Upper lobe of right lung (tissue), 1 donor: ENCODE measurements at regions not wholly inside any gene's neighbourhood (a gene's known extent, or its start where the extent isn't known, plus 50 kb on each side); places are given as distances from the start of the nearest gene placed in this dataset.

Source experiments
- ATAC-seq: fragments of 200-7000 bp; cut with Tn5 transposase; one replicate; pipeline ENCODE4 v1.9.1; 2020; ENCODE audit warnings: mild to moderate bottlenecking, moderate library complexity
- DNase-seq: peaks from one replicate; pipeline ENCODE4 v3.0.0-alpha.2; 2020
- H3K27ac ChIP-seq: fragments of 200-600 bp; one replicate; pipeline ENCODE4 v1.8.0; 2022
- H3K27me3 ChIP-seq: fragments of 200-600 bp; one replicate; pipeline ENCODE4 v1.8.0; 2022; ENCODE audit warnings: mild to moderate bottlenecking
- H3K36me3 ChIP-seq: fragments of 200-600 bp; one replicate; pipeline ENCODE4 v1.8.0; 2022
- H3K4me1 ChIP-seq: fragments of 200-600 bp; one replicate; pipeline ENCODE4 v1.8.0; 2022
- H3K4me3 ChIP-seq: fragments of 200-600 bp; one replicate; pipeline ENCODE4 v1.8.0; 2022; ENCODE audit warnings: mild to moderate bottlenecking
- H3K9me3 ChIP-seq: fragments of 200-600 bp; one replicate; pipeline ENCODE4 v1.8.0; 2022
- intact Hi-C: fragments of 100-400 bp; cut with DNase I; formaldehyde crosslinking; loops from one replicate; pipeline ENCODE4 v1.11.0; 2022
- TF ChIP-seq, protein P1 (sequence below): fragments of 200-600 bp; IDR thresholded peaks from one replicate; pipeline ENCODE4 v1.8.0; 2022; ENCODE audit warnings: antibody characterized with exemption
- donor health status: DM: no; HTN: yes; CAD: no; lungs with severe emphysema.

DNA sequence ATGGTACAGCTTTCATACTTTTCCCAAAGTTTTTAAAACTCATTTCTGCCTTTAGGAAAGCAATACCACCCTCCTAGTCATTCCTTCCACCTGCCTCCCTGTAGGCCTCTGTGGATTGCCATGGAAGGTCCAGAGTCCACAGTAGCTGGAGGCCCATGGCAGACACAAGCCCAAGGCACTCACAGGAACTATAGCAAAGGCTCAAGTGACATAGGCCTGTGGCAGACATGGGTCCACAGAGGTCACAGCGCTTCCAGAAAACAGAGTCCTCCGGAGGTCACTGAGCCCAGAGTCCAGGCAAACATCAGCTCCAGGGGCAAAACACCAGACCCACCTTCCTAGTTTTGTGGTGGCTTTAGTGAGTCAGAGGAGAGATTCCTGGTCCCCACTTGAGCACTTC, 147.6 kb upstream of the ATP6AP2 start:
- H3K36me3 ChIP-seq: no peaks in the 10 kb centered on the region
- H3K27ac ChIP-seq: no peak overlapping the region
- H3K9me3 ChIP-seq: no peaks in the 10 kb centered on the region
- TF ChIP-seq, protein P1, sequence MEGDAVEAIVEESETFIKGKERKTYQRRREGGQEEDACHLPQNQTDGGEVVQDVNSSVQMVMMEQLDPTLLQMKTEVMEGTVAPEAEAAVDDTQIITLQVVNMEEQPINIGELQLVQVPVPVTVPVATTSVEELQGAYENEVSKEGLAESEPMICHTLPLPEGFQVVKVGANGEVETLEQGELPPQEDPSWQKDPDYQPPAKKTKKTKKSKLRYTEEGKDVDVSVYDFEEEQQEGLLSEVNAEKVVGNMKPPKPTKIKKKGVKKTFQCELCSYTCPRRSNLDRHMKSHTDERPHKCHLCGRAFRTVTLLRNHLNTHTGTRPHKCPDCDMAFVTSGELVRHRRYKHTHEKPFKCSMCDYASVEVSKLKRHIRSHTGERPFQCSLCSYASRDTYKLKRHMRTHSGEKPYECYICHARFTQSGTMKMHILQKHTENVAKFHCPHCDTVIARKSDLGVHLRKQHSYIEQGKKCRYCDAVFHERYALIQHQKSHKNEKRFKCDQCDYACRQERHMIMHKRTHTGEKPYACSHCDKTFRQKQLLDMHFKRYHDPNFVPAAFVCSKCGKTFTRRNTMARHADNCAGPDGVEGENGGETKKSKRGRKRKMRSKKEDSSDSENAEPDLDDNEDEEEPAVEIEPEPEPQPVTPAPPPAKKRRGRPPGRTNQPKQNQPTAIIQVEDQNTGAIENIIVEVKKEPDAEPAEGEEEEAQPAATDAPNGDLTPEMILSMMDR: no peak
- no peak for DNase-seq
- H3K4me3 ChIP-seq: no peak overlapping the region
- intact Hi-C loops: no loop called here
- H3K27me3 ChIP-seq: no peaks in the 10 kb centered on the region
- H3K4me1 ChIP-seq: no peaks in the 10 kb centered on the region
- no peak for ATAC-seq

DNA sequence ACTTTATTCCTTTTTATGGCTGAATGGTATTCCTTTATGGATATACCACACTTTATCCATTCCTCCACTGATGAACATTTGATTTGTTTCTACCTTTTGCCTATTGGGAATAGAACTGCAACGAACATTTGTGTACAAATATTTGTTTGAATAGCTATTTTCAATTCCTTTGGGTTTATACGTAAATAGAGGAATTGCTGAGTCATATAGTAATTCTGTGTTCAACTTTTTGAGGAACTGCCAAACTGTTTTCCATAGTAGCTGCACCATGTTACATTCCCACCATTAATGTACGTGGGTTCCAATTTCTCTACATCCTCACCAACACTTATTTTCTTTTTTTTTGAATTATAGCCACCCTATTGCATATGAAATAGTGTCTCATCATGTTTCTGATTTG, 156.5 kb upstream of the ATP6AP2 start:
- no peak for ATAC-seq
- TF ChIP-seq, protein P1: no peak
- intact Hi-C loops: no loop called here

DNA sequence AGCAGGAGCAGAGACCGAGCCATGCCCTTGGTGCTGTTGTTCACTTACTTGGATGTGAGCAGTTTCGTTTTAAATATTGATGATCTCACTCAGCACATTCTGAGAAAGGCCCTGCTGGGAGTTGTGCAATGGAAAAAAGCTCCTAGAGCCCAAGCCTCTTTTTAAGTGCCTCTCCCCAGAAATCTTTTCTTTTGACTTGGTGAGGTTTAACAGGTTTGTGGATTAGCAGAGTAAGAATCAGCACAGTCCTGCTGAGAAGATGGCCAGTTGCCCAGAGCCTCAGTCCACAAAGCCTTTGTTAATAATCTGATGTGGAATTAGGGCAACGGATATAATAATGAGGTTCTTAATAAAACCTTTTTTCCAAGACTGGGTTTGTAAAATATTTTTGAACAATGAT, 157.5 kb upstream of the ATP6AP2 start:
- Histone ChIP-seq H3K4me3 (no peak overlapping the region), H3K27me3 (no peaks in the 10 kb centered on the region), H3K36me3 (no peaks in the 10 kb centered on the region), H3K4me1 (no peaks in the 10 kb centered on the region), H3K9me3 (no peaks in the 10 kb centered on the region), H3K27ac (no peak overlapping the region)
- ATAC-seq (no peak), DNase-seq (no peak)
- TF ChIP-seq, protein P1: no peak
- intact Hi-C loops: no loop called here

More for the DNA sequence above, 156.5 kb upstream of the ATP6AP2 start:
- no peak for DNase-seq
- H3K27ac ChIP-seq: no peak overlapping the region
- H3K36me3 ChIP-seq: no peaks in the 10 kb centered on the region
- no peaks in the 10 kb centered on the region for H3K9me3 ChIP-seq
- no peaks in the 10 kb centered on the region for H3K27me3 ChIP-seq
- no peak overlapping the region for H3K4me3 ChIP-seq
- no peaks in the 10 kb centered on the region for H3K4me1 ChIP-seq

DNA sequence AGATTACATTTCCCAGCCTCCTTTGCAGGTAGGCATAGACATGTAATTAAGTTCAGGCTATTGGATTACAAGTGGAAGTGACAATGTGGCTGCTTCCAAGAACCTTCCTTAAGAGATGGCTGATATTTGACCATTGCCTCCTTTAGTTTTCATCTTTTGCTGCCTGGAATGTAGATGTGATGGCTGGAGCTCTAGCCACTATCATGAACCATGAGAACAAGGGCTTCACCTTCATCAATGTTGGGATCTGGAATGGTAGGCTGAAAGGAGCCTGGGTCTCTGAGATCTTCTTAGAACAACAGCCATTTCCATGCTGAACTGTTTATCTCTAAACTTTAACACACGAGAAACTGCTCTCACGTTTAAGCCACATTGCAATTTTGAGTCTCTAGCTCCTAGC, 158.7 kb upstream of the ATP6AP2 start:
- Histone ChIP-seq H3K9me3 (no peaks in the 10 kb centered on the region), H3K36me3 (no peaks in the 10 kb centered on the region), H3K27ac (no peak overlapping the region), H3K4me3 (no peak overlapping the region), H3K4me1 (no peaks in the 10 kb centered on the region), H3K27me3 (no peaks in the 10 kb centered on the region)
- intact Hi-C loops: no loop called here
- ATAC-seq (no peak), DNase-seq (no peak)
- TF ChIP-seq, protein P1: no peak

DNA sequence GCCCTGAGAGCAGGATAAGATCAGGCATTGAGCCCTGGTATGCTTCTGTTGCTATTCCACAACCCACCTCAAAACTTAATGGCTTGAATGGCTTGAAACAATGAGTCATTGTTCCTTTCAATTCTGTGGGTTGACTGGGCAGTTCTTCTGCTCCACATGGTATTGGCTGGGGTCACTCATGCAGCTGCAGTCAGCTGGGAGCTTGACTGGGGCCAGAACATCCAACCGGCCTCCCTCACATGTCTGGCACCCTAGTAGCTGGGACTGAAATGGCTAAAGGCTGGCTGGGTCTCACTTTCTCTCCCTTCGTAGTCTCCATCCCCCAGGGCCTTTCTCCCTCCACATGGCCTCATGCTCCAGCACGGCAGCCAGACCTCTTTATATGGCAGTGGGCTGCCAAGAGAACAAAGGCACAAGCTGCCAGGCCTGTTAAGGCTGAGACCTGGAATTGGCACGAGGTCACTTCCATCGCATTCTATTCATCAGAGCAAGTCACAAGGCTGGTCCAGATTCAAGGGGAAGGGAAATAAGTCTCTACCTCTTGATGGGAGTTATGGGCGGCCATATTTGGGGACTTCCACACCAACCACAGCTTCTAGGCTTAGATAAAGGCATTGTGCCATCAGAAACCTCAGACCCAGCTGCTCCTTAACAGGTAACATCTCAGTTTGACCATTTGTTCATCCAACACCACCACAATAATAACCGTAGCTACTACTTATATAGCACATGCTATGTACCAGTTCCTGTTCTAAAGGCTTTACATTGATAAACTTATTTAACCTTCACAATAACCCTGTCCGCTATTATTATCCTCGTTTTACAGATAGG, 159.7 kb upstream of the ATP6AP2 start:
- no peak for DNase-seq
- H3K36me3 ChIP-seq: no peaks in the 10 kb centered on the region
- ATAC-seq: no peak

More for the DNA sequence above, 159.7 kb upstream of the ATP6AP2 start:
- no peak overlapping the region for H3K4me3 ChIP-seq
- H3K9me3 ChIP-seq: no peaks in the 10 kb centered on the region
- intact Hi-C loops: no loop called here
- no peaks in the 10 kb centered on the region for H3K27me3 ChIP-seq
- H3K27ac ChIP-seq: no peak overlapping the region
- no peaks in the 10 kb centered on the region for H3K4me1 ChIP-seq
- TF ChIP-seq, protein P1: no peak
